ENCODE measurements at regions not wholly inside any gene's neighbourhood (a gene's known extent, or its start where the extent isn't known, plus 50 kb on each side); places are given as distances from the start of the nearest gene placed in this dataset.

DNA sequence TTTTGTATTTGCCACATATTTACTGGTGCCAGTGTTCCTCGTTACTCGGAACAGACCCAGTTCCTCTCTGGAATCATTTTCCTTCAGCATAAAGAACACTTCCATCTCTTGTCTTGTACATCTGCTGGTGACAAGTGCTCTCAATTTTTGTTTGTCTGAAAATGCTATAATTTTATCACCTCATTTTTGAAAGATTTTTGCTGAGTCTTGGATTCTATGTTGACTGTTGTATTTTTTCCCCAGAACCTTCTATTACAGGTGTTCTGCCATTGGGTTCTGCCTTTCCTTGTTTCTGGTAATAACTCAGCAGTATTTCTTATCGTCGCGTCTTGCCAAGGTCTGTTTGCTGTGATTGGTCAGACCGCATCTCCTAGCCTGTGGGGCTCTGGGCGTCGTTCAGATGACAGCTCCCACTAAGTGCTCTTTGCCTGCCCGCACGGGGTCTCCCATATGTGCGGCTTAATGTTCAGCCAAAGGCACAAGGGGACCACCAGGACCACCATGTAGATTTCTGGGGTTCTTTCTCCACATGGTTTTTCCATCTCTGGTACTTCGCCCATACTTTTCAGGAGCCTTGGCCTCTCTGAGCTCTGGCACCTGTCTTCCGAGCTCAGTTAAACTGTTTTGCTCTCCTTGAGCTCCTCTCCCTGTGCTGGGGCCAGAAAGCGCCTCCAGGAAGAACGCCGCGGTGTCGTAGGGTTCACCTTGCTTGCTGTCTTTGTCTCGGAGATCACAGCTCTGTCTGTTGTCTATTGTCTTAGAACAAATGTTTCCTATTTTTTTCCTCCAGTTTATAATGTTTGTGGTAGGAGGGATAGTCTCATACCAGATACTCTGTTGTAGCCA, 80.0 kb downstream of the METRNL start:
- ChIA-PET POLR2A (no interaction called here), CTCF (interaction anchor here (1.0 kb wide), 1 partner anchor 21 kb away, joined by 3 read pairs; no protein-coding TSS in a partner anchor)
- dilution Hi-C loops (cut with MboI; ENCODE audit: extremely low pct_ligation_motif_present, low sequenced_read_pairs) (no loop called here), intact Hi-C loops (cut with micrococcal nuclease) (no loop called here)
- FAIRE-seq: no peak
- Histone ChIP-seq H4K20me1 (replicated peaks; ENCODE audit: control insufficient read depth, extremely low read depth, insufficient read depth, low read length) (no peaks in the 10 kb centered on the region), H3K4me3 (replicated peaks in 1 of 3; ENCODE audit: insufficient read depth in 1 of 3, low read depth in 1 of 3, low read length in 3 of 3) (no peak overlapping the region), H3K4me1 (ENCODE audit: control insufficient read depth, extremely low read depth, insufficient read depth, low read length) (peaks cover 8% of the 10 kb centered on the region), H3K4me2 (ENCODE audit: insufficient read depth, low read length) (no peak overlapping the region), H3K79me2 (ENCODE audit: control insufficient read depth, insufficient read depth, low read length) (no peaks in the 10 kb centered on the region), H3K36me3 (ENCODE audit: control insufficient read depth in 2 of 2, extremely low read depth in 1 of 2, insufficient read depth in 2 of 2, low read length in 2 of 2) (no peaks in the 10 kb centered on the region), H3K9me3 (replicated peaks; ENCODE audit: control insufficient read depth, insufficient read depth, low read length) (no peaks in the 10 kb centered on the region), H3K27me3 (ENCODE audit: control insufficient read depth in 2 of 2, insufficient read depth in 2 of 2, low read length in 2 of 2) (peaks cover 2 to 6% of the 10 kb centered on the region in 2 experiments), H3K9ac (replicated peaks; ENCODE audit: extremely low read depth, insufficient read depth, low read length) (no peak overlapping the region), H3K27ac (ENCODE audit: insufficient read depth, low read depth, low read length) (no peak overlapping the region), H2AFZ (ENCODE audit: low read depth, low read length) (no peak overlapping the region), H3K9me1 (replicated peaks; ENCODE audit: control insufficient read depth, extremely low read depth, insufficient read depth, low read length) (no peaks in the 10 kb centered on the region)
- no peak for TF ChIP-seq JUN (IDR thresholded peaks at IDR 0.05; ENCODE audit: borderline replicate concordance, insufficient read depth, insufficient read length, low read depth)
- no peak for TF ChIP-seq POLR2AphosphoS5 (IDR thresholded peaks at IDR 0.05; ENCODE audit: insufficient read depth, low read depth, low read length)
- TF ChIP-seq FOS (IDR thresholded peaks at IDR 0.05; ENCODE audit: borderline replicate concordance, insufficient read depth, low read length): no peak
- no peak for TF ChIP-seq POLR2A (IDR thresholded peaks at IDR 0.05; ENCODE audit: low read depth, low read length)
- no peak for TF ChIP-seq MYC (IDR thresholded peaks at IDR 0.05; ENCODE audit: low read depth, low read length)
- TF ChIP-seq GATA2 (IDR thresholded peaks at IDR 0.05; ENCODE audit: insufficient read depth, insufficient read length, low read depth, low read length): no peak
- TF ChIP-seq, protein P1, sequence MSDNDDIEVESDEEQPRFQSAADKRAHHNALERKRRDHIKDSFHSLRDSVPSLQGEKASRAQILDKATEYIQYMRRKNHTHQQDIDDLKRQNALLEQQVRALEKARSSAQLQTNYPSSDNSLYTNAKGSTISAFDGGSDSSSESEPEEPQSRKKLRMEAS (IDR thresholded peaks at IDR 0.05; ENCODE audit: insufficient read depth, insufficient read length): no peak
- no peak for DNase-seq (ENCODE audit: low read depth, low spot score)
- BruUV-seq (replicated peaks): no TSS peak
